Natural killer cell (primary cell): ENCODE measurements at regions not wholly inside any gene's neighbourhood (a gene's known extent, or its start where the extent isn't known, plus 50 kb on each side); places are given as distances from the start of the nearest gene placed in this dataset.

ENCODE experiments used
- ATAC-seq, 3 donors: fragments of 150-1000 bp in 2 of 3; fragments of 200-7000 bp in 1 of 3; cut with Tn5 transposase; 1 replicate in 1 of 3; 2 replicates in 2 of 3; pipeline ENCODE4 v1.10.0; 2021; ENCODE audit warnings: mild to moderate bottlenecking in 2 of 3, moderate library complexity in 2 of 3
- DNase-seq, 2 donors: peaks; one replicate each; pipeline versions ENCODE4 v3.0.0 to v3.0.0-alpha.2; 2013 to 2021; ENCODE audit warnings: mixed read lengths in 1 of 2
- H3K27ac ChIP-seq: one replicate; pipeline ENCODE4 v1.5.1; 2013; ENCODE audit warnings: mild to moderate bottlenecking, low read length
- H3K27me3 ChIP-seq: one replicate; pipeline ENCODE4 v1.6.1; 2013; ENCODE audit warnings: low read length; ENCODE audit not compliant: control insufficient read depth, insufficient read depth
- H3K36me3 ChIP-seq: one replicate; pipeline ENCODE4 v1.6.1; 2013; ENCODE audit warnings: low read length; ENCODE audit not compliant: control insufficient read depth, insufficient read depth
- H3K4me1 ChIP-seq: one replicate; pipeline ENCODE4 v1.6.1; 2013; ENCODE audit warnings: low read length; ENCODE audit not compliant: control insufficient read depth, insufficient read depth
- H3K4me3 ChIP-seq: one replicate; pipeline ENCODE4 v1.5.1; 2013; ENCODE audit warnings: low read length
- H3K9me3 ChIP-seq: one replicate; pipeline ENCODE4 v1.6.1; 2013; ENCODE audit warnings: low read length; ENCODE audit not compliant: control insufficient read depth, insufficient read depth
- H3K27ac Mint-ChIP-seq, 2 donors: one replicate each; pipeline ENCODE4 v1.8.0; 2022; ENCODE audit warnings: mild to moderate bottlenecking in 2 of 2, mixed read lengths in 2 of 2, moderate library complexity in 1 of 2
- H3K27me3 Mint-ChIP-seq, 2 donors: one replicate each; pipeline ENCODE4 v1.8.0; 2022; ENCODE audit warnings: low read depth in 2 of 2, mixed read lengths in 2 of 2
- H3K36me3 Mint-ChIP-seq: one replicate; pipeline ENCODE4 v1.8.0; 2022; ENCODE audit warnings: mixed read lengths
- H3K4me1 Mint-ChIP-seq, 2 donors: one replicate each; pipeline ENCODE4 v1.8.0; 2022; ENCODE audit warnings: mixed read lengths in 2 of 2
- H3K4me3 Mint-ChIP-seq: one replicate; pipeline ENCODE4 v1.8.0; 2022; ENCODE audit warnings: mild to moderate bottlenecking, moderate library complexity, mixed read lengths
- H3K9me3 Mint-ChIP-seq, 2 donors: one replicate each; pipeline ENCODE4 v1.8.0; 2022; ENCODE audit warnings: mixed read lengths in 2 of 2
- WGBS: methylation state at CpG from one replicate; pipeline ENCODE4 v1.1.7; 2013; ENCODE audit warnings: missing lambda C conversion rate; ENCODE audit not compliant: insufficient coverage; 5-methylcytosine and 5-hydroxymethylcytosine counted together
- intact Hi-C: fragments of 100-400 bp; cut with micrococcal nuclease; formaldehyde crosslinking; loops from one replicate; pipeline ENCODE4 v1.14.2; 2022
- TF ChIP-seq, protein P1 (sequence below): fragments of 200-600 bp; IDR thresholded peaks from one replicate; pipeline ENCODE4 v1.8.0; 2022; ENCODE audit warnings: antibody characterized with exemption

GRCh38 chr3:87398168-87398801 lies 121.9 kb upstream of the POU1F1 start:
- TF ChIP-seq, protein P1, sequence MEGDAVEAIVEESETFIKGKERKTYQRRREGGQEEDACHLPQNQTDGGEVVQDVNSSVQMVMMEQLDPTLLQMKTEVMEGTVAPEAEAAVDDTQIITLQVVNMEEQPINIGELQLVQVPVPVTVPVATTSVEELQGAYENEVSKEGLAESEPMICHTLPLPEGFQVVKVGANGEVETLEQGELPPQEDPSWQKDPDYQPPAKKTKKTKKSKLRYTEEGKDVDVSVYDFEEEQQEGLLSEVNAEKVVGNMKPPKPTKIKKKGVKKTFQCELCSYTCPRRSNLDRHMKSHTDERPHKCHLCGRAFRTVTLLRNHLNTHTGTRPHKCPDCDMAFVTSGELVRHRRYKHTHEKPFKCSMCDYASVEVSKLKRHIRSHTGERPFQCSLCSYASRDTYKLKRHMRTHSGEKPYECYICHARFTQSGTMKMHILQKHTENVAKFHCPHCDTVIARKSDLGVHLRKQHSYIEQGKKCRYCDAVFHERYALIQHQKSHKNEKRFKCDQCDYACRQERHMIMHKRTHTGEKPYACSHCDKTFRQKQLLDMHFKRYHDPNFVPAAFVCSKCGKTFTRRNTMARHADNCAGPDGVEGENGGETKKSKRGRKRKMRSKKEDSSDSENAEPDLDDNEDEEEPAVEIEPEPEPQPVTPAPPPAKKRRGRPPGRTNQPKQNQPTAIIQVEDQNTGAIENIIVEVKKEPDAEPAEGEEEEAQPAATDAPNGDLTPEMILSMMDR, result no peak
- H3K27me3 ChIP-seq, result no peaks in the 10 kb centered on the region
- H3K9me3 Mint-ChIP-seq, result peaks cover 6 to 12% of the 10 kb centered on the region in 2 donors
- DNase-seq (no peak), ATAC-seq (peak in 1 of 3 donors; percentile 74)
- H3K4me1 Mint-ChIP-seq, result no peaks in the 10 kb centered on the region
- no peak overlapping the region for H3K4me3 ChIP-seq
- no peak overlapping the region for H3K27ac ChIP-seq
- no peak overlapping the region for H3K27ac Mint-ChIP-seq
- no peaks in the 10 kb centered on the region for H3K4me1 ChIP-seq
- intact Hi-C loops, result no loop called here
- WGBS, result 77% methylated on average over 3 of the region's 4 CpGs
- H3K4me3 Mint-ChIP-seq, result no peak overlapping the region
- H3K27me3 Mint-ChIP-seq, result no peaks in the 10 kb centered on the region
- no peaks in the 10 kb centered on the region for H3K36me3 Mint-ChIP-seq
- H3K9me3 ChIP-seq, result no peaks in the 10 kb centered on the region
- H3K36me3 ChIP-seq, result no peaks in the 10 kb centered on the region

DNA sequence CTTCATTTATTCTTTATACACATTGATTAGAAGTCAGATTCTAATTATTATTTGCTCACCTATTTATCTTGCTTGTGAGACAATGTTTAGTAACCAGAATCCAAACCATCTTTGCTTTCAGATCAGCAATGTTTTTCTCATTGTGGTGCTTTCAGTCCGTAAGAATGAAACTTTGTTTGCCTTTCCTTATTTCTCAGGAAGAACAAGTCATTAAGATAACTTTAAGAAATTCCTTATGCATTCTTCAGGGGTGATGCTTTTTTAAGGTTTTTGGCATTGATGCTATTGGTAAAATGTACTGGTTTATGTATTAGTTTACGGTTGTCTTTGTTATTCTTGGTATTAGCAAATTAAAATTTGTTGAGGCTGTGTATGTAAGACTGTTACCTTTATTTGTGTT lies 120.8 kb upstream of the POU1F1 start:
- Histone ChIP-seq H3K27ac (no peak overlapping the region), H3K27me3 (no peaks in the 10 kb centered on the region), H3K4me3 (no peak overlapping the region), H3K4me1 (no peaks in the 10 kb centered on the region), H3K9me3 (no peaks in the 10 kb centered on the region), H3K36me3 (no peaks in the 10 kb centered on the region)
- peaks cover 6 to 15% of the 10 kb centered on the region in 2 donors for H3K9me3 Mint-ChIP-seq
- TF ChIP-seq, protein P1, result no peak
- 89% methylated on average over 1 of the region's 2 CpGs for WGBS
- no peaks in the 10 kb centered on the region for H3K4me1 Mint-ChIP-seq
- no peak overlapping the region for H3K27ac Mint-ChIP-seq
- DNase-seq (no peak), ATAC-seq (no peak)
- no peak overlapping the region for H3K4me3 Mint-ChIP-seq
- intact Hi-C loops, result no loop called here
- H3K36me3 Mint-ChIP-seq, result no peaks in the 10 kb centered on the region
- no peaks in the 10 kb centered on the region for H3K27me3 Mint-ChIP-seq

GRCh38 chr3:87390821-87391220 lies 114.4 kb upstream of the POU1F1 start:
- intact Hi-C loops, result no loop called here
- no peak overlapping the region for H3K27ac ChIP-seq
- DNase-seq (no peak), ATAC-seq (no peak)
- no peaks in the 10 kb centered on the region for H3K27me3 Mint-ChIP-seq
- H3K36me3 Mint-ChIP-seq, result no peaks in the 10 kb centered on the region
- no peak overlapping the region for H3K27ac Mint-ChIP-seq
- H3K9me3 Mint-ChIP-seq, result peaks cover 7 to 15% of the 10 kb centered on the region in 2 donors
- no peaks in the 10 kb centered on the region for H3K4me1 ChIP-seq
- H3K36me3 ChIP-seq, result no peaks in the 10 kb centered on the region
- no peaks in the 10 kb centered on the region for H3K4me1 Mint-ChIP-seq
- no peaks in the 10 kb centered on the region for H3K27me3 ChIP-seq
- H3K4me3 ChIP-seq, result no peak overlapping the region
- H3K9me3 ChIP-seq, result no peaks in the 10 kb centered on the region
- 84% methylated on average over 3 of the region's 3 CpGs for WGBS
- TF ChIP-seq, protein P1, result no peak
- no peak overlapping the region for H3K4me3 Mint-ChIP-seq

GRCh38 chr3:87390353-87390752 lies 114.0 kb upstream of the POU1F1 start:
- Mint-ChIP-seq H3K9me3 (peaks cover 7 to 15% of the 10 kb centered on the region in 2 donors), H3K36me3 (no peaks in the 10 kb centered on the region), H3K4me3 (no peak overlapping the region), H3K27ac (no peak overlapping the region), H3K4me1 (no peaks in the 10 kb centered on the region), H3K27me3 (no peaks in the 10 kb centered on the region)
- Histone ChIP-seq H3K27me3 (no peaks in the 10 kb centered on the region), H3K36me3 (no peaks in the 10 kb centered on the region), H3K4me3 (no peak overlapping the region), H3K27ac (no peak overlapping the region), H3K4me1 (no peaks in the 10 kb centered on the region), H3K9me3 (no peaks in the 10 kb centered on the region)
- intact Hi-C loops, result no loop called here
- TF ChIP-seq, protein P1, result no peak
- ATAC-seq (no peak), DNase-seq (no peak)
- 81% methylated on average over 4 of the region's 4 CpGs for WGBS
